ENCODE measurements at regions not wholly inside any gene's neighbourhood (a gene's known extent, or its start where the extent isn't known, plus 50 kb on each side); places are given as distances from the start of the nearest gene placed in this dataset.

DNA sequence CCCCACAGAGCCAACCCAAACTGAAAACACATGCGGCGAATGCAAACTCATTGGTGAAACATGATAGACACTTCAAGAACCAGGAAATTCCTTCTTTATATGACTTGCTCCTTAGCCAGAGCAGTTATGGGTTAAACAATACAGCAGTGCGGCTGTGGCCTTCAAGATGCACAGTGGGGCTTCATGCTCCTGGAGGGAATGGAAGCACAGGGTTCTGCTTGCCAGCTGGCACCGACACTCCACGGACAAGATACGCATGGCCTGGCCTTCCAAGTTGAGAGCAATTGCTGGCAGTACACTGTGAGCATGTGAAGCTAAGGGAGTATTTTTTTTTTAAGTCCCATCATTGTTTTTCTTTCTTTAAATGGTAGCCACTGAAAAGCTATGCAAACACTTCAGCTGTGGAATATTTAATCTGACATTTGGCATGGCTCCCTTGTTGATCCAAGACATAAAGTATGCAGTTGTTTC is 451.6 kb upstream of the CD180 start:
- FAIRE-seq = no peak
- intact Hi-C loops (cut with DNase I) = no loop called here

DNA sequence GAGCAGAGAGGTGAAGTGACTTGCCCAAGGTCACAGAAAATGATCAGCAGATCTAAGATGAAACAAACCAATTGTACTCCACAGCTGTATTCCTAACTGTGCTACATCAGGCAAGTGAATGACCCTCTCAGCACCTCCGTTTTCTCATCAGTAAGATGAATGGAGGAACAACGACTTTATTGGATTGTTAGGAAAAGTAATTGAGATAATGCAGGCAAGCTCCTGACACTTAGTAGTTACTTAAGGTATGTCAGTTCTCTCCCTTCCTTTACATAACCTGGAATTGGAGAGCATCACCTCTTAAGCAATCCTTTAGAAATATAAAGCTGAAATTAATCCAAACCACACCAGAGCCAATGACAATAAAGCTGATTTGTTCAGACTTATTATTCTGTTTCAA is 451.2 kb upstream of the CD180 start:
- intact Hi-C loops (cut with DNase I) = no loop called here
- Histone ChIP-seq H3K9ac (ENCODE audit: low read length in 3 of 3) (no peak overlapping the region), H3K36me3 (ENCODE audit: control insufficient read depth in 2 of 3, insufficient read depth in 3 of 3, low read length in 3 of 3) (no peaks in the 10 kb centered on the region), H3K27ac (ENCODE audit: low read depth in 2 of 2, low read length in 2 of 2) (no peak overlapping the region), H3K4me3 (ENCODE audit: low read length in 3 of 3) (no peak overlapping the region), H3K9me3 (ENCODE audit: control insufficient read depth in 2 of 3, insufficient read depth in 1 of 3, low read length in 3 of 3) (peaks cover 0 to 4% (median 0%) of the 10 kb centered on the region in 3 donors), H3K27me3 (ENCODE audit: control insufficient read depth, insufficient read depth, low read length) (no peaks in the 10 kb centered on the region), H3K4me1 (ENCODE audit: control insufficient read depth in 2 of 3, insufficient read depth in 2 of 3, low read depth in 1 of 3, low read length in 3 of 3) (no peaks in the 10 kb centered on the region)
- no peak for TF ChIP-seq CTCF (IDR thresholded peaks at IDR 0.05; ENCODE audit: borderline replicate concordance, extremely low read depth, insufficient read depth)
- FAIRE-seq = no peak
- no peak for DNase-seq

More for the DNA sequence above, 451.6 kb upstream of the CD180 start:
- peaks cover 0 to 4% (median 0%) of the 10 kb centered on the region in 3 donors for H3K9me3 ChIP-seq (ENCODE audit: control insufficient read depth in 2 of 3, insufficient read depth in 1 of 3, low read length in 3 of 3)
- no peaks in the 10 kb centered on the region for H3K27me3 ChIP-seq (ENCODE audit: control insufficient read depth, insufficient read depth, low read length)
- H3K4me3 ChIP-seq (ENCODE audit: low read length in 3 of 3) = no peak overlapping the region
- no peak for TF ChIP-seq CTCF (IDR thresholded peaks at IDR 0.05; ENCODE audit: borderline replicate concordance, extremely low read depth, insufficient read depth)
- H3K36me3 ChIP-seq (ENCODE audit: control insufficient read depth in 2 of 3, insufficient read depth in 3 of 3, low read length in 3 of 3) = no peaks in the 10 kb centered on the region
- H3K4me1 ChIP-seq (ENCODE audit: control insufficient read depth in 2 of 3, insufficient read depth in 2 of 3, low read depth in 1 of 3, low read length in 3 of 3) = no peaks in the 10 kb centered on the region
- no peak overlapping the region for H3K27ac ChIP-seq (ENCODE audit: low read depth in 2 of 2, low read length in 2 of 2)
- peak in 4 of 5 donors; percentile 23 to 91 (median 53) for DNase-seq
- H3K9ac ChIP-seq (ENCODE audit: low read length in 3 of 3) = no peak overlapping the region

DNA sequence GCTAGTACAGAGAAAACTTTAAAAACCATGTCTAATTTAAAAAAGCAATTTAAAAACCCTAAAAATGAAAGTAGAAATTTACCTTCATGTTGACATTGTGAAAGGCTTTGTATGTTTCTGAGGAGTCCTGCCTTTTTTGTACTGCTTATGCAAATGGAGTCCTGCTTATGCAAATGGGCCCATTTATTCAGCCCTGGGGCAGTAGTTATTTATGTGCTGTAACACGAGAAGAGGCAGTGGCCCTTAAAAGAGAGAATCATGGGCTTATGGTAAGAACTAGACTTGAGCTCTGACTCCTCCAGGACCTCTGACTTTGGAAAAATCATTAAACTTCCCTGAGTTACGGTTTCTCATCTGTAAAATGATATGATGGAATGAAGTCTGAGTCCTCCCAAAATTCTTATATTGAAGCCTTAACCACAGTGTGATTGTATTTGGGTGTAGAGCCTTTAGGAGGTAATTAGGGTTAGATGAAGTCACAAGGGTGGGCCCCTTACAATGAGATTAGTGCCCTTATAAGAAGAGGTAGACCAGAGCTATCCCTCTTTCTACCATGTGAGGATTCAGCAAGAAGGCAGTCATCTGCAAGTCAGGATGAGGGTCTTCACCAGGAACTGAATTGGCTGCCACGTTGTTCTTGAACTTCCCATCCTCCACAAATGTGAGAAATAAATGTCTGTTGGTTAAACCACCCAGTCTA is 447.8 kb upstream of the CD180 start:
- no peak overlapping the region for H3K27ac ChIP-seq (ENCODE audit: low read depth in 2 of 2, low read length in 2 of 2)
- no peaks in the 10 kb centered on the region for H3K4me1 ChIP-seq (ENCODE audit: control insufficient read depth in 2 of 3, insufficient read depth in 2 of 3, low read depth in 1 of 3, low read length in 3 of 3)
- FAIRE-seq (no peak), DNase-seq (no peak)
- H3K27me3 ChIP-seq (ENCODE audit: control insufficient read depth, insufficient read depth, low read length) = no peaks in the 10 kb centered on the region
- TF ChIP-seq CTCF (IDR thresholded peaks at IDR 0.05; ENCODE audit: borderline replicate concordance, extremely low read depth, insufficient read depth) = no peak
- no peak overlapping the region for H3K9ac ChIP-seq (ENCODE audit: low read length in 3 of 3)
- no peak overlapping the region for H3K4me3 ChIP-seq (ENCODE audit: low read length in 3 of 3)
- H3K9me3 ChIP-seq (ENCODE audit: control insufficient read depth in 2 of 3, insufficient read depth in 1 of 3, low read length in 3 of 3) = peaks cover 0 to 4% (median 0%) of the 10 kb centered on the region in 3 donors
- intact Hi-C loops (cut with DNase I) = no loop called here
- no peaks in the 10 kb centered on the region for H3K36me3 ChIP-seq (ENCODE audit: control insufficient read depth in 2 of 3, insufficient read depth in 3 of 3, low read length in 3 of 3)

All from kidney (tissue), 13 donors.